H1 (cell line): ENCODE measurements at regions not wholly inside any gene's neighbourhood (a gene's known extent, or its start where the extent isn't known, plus 50 kb on each side); places are given as distances from the start of the nearest gene placed in this dataset.

Source experiments
- CEBPB ChIP-seq: IDR thresholded peaks from 2 replicates; pipeline ENCODE4 v1.6.1; 2012; ENCODE audit warnings: low read depth, low read length
- CHD7 ChIP-seq: fragments of 300-600 bp; sonication (generic); IDR thresholded peaks from 2 replicates; pipeline ENCODE4 v1.7.1; 2012; ENCODE audit warnings: low read length, moderate library complexity, mild to moderate bottlenecking, inconsistent platforms; ENCODE audit not compliant: insufficient replicate concordance
- GTF2F1 ChIP-seq: IDR thresholded peaks from 2 replicates; pipeline ENCODE4 v1.6.1; 2012; ENCODE audit warnings: low read depth, low read length, improper control_type of control experiment, borderline replicate concordance
- KDM1A ChIP-seq: fragments of 200-600, 300-600 bp; sonication (generic); IDR thresholded peaks from 2 replicates; pipeline ENCODE4 v1.7.1; 2016; ENCODE audit warnings: mild to moderate bottlenecking, low read length, borderline replicate concordance

DNA sequence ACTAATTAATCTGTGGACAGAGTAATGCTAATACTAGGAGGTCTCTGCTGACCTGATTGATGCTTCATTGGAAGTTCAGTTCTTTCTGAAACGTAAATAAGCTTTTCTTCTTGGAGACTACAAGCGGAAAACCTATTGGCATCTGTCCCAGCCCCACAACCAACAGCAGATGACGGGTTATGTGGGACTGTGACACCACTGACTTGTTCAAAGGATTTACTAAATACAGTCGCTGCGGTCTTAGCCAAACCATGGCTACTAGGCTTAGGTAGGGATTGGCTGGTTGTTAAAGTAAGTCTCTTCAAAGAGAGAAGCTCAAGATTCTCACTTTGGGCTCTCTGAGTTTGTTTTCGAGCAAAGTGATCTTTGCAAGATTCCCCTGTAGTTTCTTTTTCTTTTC is 68.3 kb downstream of the HYCC1 start (continued):
- no peak for TF ChIP-seq CHD7
- no peak for TF ChIP-seq GTF2F1
- TF ChIP-seq KDM1A = no peak
- no peak for TF ChIP-seq CEBPB
